GM12891 (cell line): ENCODE measurements at regions not wholly inside any gene's neighbourhood (a gene's known extent, or its start where the extent isn't known, plus 50 kb on each side); places are given as distances from the start of the nearest gene placed in this dataset.

Source experiments
- DNase-seq: peaks from one replicate; pipeline ENCODE4 v3.0.0; 2011; ENCODE audit warnings: low spot score; ENCODE audit not compliant: insufficient read length
- FAIRE-seq: peaks from 2 replicates; lab custom pipeline; 2011; peaks lifted over from hg19 to GRCh38; lab: Jason Lieb, UNC
- PAX5 ChIP-seq: IDR thresholded peaks from 2 replicates; pipeline ENCODE4 v1.6.1; 2011; ENCODE audit warnings: low read length, moderate library complexity, mild to moderate bottlenecking; ENCODE audit not compliant: insufficient read depth, severe bottlenecking
- POLR2A ChIP-seq: IDR thresholded peaks from 2 replicates; pipeline ENCODE4 v1.6.1; 2011; ENCODE audit warnings: low read depth, low read length, control low read depth
- POLR2AphosphoS5 ChIP-seq: IDR thresholded peaks from 2 replicates; pipeline ENCODE4 v1.6.1; 2011; ENCODE audit warnings: low read depth, low read length, control low read depth
- POU2F2 ChIP-seq: IDR thresholded peaks from 2 replicates; pipeline ENCODE4 v1.6.1; 2011; ENCODE audit warnings: low read depth, mild to moderate bottlenecking, control low read depth, low read length, moderate library complexity
- SPI1 ChIP-seq: IDR thresholded peaks from 2 replicates; pipeline ENCODE4 v1.6.1; 2011; ENCODE audit warnings: low read depth, low read length, control low read depth
- TAF1 ChIP-seq: IDR thresholded peaks from 2 replicates; pipeline ENCODE4 v1.6.1; 2011; ENCODE audit warnings: low read depth, low read length, control low read depth

DNA sequence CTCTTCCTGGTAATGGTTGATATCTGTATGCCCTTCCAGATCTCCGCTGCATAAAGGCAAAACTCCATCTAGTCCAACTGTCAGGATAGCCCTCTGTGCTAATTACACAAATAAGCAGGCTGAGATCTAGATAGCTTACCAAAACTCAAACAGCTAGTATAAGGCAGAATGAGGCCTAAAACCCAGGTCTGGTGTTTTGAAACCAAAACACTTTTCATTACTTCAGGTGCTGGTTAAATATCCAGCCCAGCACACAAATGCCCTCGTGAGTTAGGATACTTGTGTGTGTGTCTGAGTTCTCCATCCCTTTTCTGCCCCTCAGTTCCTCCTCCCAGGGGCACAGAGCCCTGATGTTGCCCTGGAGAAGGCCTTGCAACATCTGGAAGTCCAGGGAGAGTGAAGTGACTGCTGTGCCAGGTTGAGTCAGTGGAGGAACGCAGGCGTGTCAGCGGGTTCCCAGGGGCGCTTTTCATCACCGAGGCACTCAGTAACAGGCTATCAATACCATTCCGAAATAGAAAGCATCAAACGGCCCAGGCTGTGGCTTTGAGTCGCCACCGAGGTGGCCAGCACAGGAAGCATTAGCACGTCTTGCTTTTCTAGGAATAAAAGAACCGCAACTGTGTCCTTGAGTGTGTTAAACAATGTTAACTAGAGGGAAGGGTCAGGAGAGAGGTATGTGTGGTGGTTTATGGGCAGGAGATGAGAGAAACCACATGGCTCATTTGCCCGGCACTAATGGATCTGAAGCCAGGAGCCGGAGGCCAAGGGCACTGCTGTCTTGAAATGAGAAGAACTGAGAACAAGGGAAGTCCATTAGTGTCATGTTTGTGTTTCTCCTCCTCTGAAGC lies 90.7 kb upstream of the WLS start:
- FAIRE-seq (no peak), DNase-seq (no peak)
- TF ChIP-seq POLR2AphosphoS5 (no peak), PAX5 (no peak), SPI1 (no peak), TAF1 (no peak), POU2F2 (no peak), POLR2A (no peak)

DNA sequence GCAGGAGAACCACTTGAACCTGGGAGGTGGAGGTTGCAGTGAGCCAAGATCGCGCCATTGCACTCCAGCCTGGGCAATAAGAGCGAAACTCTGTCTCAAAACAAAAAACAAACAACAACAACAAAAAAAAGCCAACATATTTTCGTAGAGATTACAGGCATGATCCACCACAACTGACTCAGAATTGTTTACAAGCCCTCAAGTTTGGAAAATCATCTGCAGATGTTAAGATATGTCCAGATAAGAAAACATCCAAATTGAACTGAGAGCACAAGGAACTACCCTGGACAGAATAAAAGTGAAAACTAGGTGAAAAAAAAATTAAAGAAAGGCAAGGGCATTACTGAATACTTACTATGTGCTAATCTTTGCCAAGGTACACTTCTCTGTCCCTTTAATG lies 89.8 kb upstream of the WLS start:
- TF ChIP-seq POLR2AphosphoS5 (no peak), PAX5 (no peak), POU2F2 (no peak), POLR2A (no peak), SPI1 (no peak), TAF1 (no peak)
- DNase-seq (no peak), FAIRE-seq (no peak)

DNA sequence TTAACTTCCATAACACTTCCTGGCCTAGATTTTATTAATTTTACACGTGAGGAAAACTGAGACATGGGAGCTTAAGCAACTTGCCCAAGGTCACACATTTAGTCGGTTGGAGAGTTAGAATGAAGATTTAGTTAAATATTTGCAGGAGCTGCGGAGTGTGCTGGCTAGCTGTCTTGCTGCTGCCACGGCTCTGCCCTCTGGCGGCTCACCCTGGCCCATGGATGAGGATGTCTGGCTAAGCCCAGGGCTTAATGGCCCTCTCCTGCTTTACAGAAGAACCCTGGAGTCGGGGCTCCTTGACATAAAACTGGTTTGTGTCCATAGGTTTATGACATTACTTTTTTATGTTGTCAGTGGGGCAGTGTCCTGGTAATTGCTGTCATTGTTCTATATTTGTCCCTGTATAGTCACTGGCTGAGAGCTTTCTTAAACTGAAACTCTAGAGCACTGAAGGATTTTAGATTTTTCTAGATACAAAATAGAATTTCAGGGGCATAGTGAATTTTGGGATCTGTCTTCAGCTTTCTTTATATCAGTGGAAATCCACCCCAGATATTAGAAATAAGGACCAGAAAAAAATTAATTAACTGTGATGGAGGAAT lies 88.9 kb upstream of the WLS start:
- FAIRE-seq (no peak), DNase-seq (no peak)

DNA sequence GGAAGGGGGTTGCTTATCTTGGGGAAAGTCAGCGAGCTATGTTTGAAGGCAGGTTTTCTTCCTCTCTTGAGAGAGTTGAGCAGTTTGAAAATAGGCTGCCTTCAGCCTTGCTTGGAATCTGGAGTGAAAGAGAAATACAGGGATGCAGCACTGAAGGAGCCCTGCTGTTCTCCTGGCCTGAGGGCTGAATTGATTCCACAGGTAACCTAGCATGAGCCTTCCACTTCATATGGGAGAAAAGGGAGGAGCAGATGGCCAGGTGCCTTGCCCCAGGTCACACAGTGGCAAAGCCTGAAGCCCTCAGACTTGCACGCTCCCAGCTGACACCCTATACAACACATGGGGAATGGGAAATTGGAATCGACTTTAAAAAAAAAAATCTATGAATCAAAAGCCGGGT lies 88.0 kb upstream of the WLS start:
- no peak for FAIRE-seq
- no peak for DNase-seq
- TF ChIP-seq POLR2A (no peak), PAX5 (no peak), POU2F2 (no peak), POLR2AphosphoS5 (no peak), TAF1 (no peak), SPI1 (no peak)

More for the DNA sequence above, 88.9 kb upstream of the WLS start:
- no peak for TF ChIP-seq POU2F2
- no peak for TF ChIP-seq POLR2A
- TF ChIP-seq SPI1 = no peak
- no peak for TF ChIP-seq PAX5
- no peak for TF ChIP-seq TAF1
- no peak for TF ChIP-seq POLR2AphosphoS5

DNA sequence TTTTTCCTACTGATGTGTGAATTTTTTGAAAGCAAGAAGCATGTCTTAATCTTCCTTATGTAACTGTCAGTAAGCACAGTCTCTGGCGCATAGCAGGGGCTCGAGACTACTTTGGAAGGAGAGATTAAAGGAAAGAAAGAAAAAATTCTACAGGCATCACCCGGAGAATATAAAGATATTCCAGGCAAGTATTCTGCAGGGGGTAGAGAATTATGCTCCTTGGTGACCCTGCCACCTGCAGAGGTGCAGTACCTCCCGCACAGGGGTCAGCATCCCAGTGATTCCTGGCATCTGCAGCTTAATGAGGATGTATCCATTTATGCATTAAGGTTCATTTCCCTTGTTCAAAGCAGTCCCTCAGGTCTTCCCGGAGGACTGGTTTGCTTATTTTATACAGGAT lies 87.6 kb upstream of the WLS start:
- no peak for FAIRE-seq
- no peak for DNase-seq
- no peak for TF ChIP-seq POLR2A
- TF ChIP-seq TAF1 = no peak
- no peak for TF ChIP-seq POLR2AphosphoS5
- TF ChIP-seq PAX5 = no peak
- no peak for TF ChIP-seq SPI1
- no peak for TF ChIP-seq POU2F2

DNA sequence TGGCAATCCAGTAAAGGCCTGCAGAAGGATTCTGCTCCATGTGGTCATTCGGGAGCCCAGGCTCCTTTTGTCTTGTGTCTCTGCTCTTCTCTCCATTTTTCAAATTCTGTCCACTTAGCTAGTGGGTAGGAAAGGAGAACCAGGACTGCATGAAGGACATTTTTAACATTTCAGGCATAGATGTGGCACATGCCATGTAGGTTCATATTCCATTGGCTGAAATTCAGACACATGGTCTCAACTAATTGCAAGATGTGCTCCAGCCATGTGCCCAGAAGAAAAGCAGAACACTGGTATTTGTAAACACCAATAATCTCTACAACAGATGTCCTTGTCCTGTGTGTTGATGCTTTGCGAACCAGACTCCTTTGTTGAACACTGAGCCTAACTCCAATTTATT lies 85.2 kb upstream of the WLS start:
- FAIRE-seq = no peak

DNA sequence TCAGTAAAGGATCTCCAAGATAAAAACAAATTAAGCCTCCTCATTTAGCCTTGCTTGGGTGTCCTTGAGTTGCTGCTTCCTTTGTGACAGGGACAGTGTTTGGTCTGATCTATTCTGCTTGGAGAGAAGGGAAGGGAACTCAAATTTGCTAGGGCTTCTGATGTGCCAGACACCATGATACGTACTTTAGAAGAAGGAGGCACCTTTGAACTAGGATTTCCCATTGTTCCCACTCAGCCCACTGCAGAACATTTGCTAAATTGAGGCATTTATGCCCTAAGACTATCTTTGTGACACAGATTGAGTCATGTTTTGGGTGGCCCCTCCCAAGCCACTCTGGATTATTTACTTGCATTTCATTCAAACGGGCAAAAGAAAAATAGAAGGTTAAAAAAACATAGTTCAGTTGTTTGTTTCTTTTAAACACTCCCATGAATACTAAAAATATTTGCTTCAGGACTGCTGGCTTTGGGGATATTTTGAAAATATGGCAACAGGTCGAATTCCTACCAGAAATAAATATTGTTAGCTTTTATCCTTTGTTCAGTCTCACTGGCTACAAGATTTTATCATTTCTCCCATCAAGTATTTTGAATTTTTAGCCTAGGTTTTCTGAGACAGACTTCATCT lies 81.9 kb upstream of the WLS start:
- no peak for DNase-seq
- TF ChIP-seq POLR2AphosphoS5 (no peak), POLR2A (no peak), POU2F2 (no peak), TAF1 (no peak), SPI1 (no peak), PAX5 (no peak)
- FAIRE-seq = no peak

More for the DNA sequence above, 85.2 kb upstream of the WLS start:
- no peak for DNase-seq
- no peak for TF ChIP-seq POLR2AphosphoS5
- TF ChIP-seq POLR2A = no peak
- no peak for TF ChIP-seq PAX5
- TF ChIP-seq SPI1 = no peak
- no peak for TF ChIP-seq POU2F2
- no peak for TF ChIP-seq TAF1

DNA sequence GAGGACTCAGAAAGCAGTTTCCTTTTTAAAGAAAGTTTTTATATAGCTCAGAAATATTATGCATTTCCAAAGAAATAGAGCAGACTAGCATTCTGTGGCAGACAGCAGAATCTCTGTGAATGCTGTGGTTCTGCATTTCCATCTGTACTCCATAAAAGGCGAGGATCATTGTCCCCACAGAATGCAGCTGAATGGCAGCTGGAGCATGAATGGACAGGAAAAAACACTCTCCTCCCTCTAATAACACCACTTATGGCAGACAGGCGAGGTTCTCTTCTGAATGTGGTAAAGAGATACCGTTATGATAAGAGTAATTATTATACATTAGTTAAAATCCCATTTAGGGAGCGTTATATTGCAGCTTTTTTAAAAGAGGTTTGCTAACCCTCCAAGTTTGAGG lies 81.4 kb upstream of the WLS start:
- TF ChIP-seq POLR2A = no peak
- no peak for TF ChIP-seq POU2F2
- TF ChIP-seq PAX5 = no peak
- no peak for TF ChIP-seq SPI1
- no peak for TF ChIP-seq TAF1
- TF ChIP-seq POLR2AphosphoS5 = no peak
- DNase-seq = no peak
- FAIRE-seq = no peak

DNA sequence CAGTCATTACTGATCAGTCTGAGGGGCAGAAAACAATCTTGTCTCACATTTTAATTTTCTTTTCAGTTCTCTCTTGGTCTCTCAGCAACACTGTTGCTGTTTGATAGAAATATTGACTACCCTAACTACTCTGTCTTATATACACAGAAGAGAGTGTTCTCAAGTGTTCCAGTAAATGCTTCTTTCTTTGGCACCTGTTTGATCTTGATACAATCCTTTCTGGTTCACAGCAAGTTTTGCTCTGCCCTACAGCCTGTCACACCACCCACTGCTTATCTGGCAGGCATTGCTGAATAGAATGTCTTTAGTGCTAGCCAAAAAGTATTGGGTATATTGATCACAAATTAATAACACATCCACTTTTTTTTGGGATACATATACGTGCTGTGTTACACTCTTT lies 75.7 kb upstream of the WLS start:
- TF ChIP-seq POU2F2 (no peak), TAF1 (no peak), POLR2A (no peak), POLR2AphosphoS5 (no peak), PAX5 (no peak), SPI1 (no peak)
- DNase-seq (no peak), FAIRE-seq (no peak)
